Gastroesophageal sphincter (tissue), 4 donors: ENCODE measurements at regions not wholly inside any gene's neighbourhood (a gene's known extent, or its start where the extent isn't known, plus 50 kb on each side); places are given as distances from the start of the nearest gene placed in this dataset.

Experiments
- ATAC-seq: fragments of 150-250 bp; one replicate; pipeline ENCODE4 v1.9.1; 2016; ENCODE audit warnings: mild to moderate bottlenecking, moderate library complexity
- H3K27ac ChIP-seq, 4 donors: fragments of 200-600 bp; sonication (generic) in 3 of 4; 1 replicate in 3 of 4; 2 replicates in 1 of 4; pipeline ENCODE4 v1.5.1; 2016 to 2019
- H3K27me3 ChIP-seq: fragments of 200-600 bp; sonication (generic); one replicate; pipeline ENCODE4 v1.5.1; 2019
- H3K36me3 ChIP-seq, 2 donors: fragments of 200-600 bp; sonication (generic); one replicate each; pipeline ENCODE4 v1.5.1; 2019; ENCODE audit warnings: control low read depth in 1 of 2
- H3K4me1 ChIP-seq, 3 donors: fragments of 200-600 bp; sonication (generic); 1 replicate in 2 of 3; 2 replicates in 1 of 3; pipeline ENCODE4 v1.5.1; 2016 to 2019; ENCODE audit warnings: control low read depth in 2 of 3
- H3K4me3 ChIP-seq, 2 donors: fragments of 200-600 bp; sonication (generic); one replicate each; pipeline ENCODE4 v1.5.1; 2019; ENCODE audit warnings: mild to moderate bottlenecking in 1 of 2, moderate library complexity in 1 of 2
- H3K9me3 ChIP-seq, 3 donors: fragments of 200-600 bp; sonication (generic); one replicate each; pipeline ENCODE4 v1.5.1; 2017 to 2019; ENCODE audit warnings: control low read depth in 2 of 3
- EP300 ChIP-seq: sonication (generic); formaldehyde crosslinking; IDR thresholded peaks from one replicate; pipeline ENCODE4 v1.6.1; 2017; ENCODE audit warnings: antibody characterized with exemption, mild to moderate bottlenecking
- POLR2A ChIP-seq, 2 donors: fragments of 450-650 bp; IDR thresholded peaks; one replicate each; pipeline ENCODE4 v1.6.1; 2017; ENCODE audit warnings: antibody characterized with exemption in 2 of 2, mild to moderate bottlenecking in 2 of 2, moderate library complexity in 1 of 2
- POLR2AphosphoS5 ChIP-seq: sonication (generic); formaldehyde crosslinking; IDR thresholded peaks from one replicate; pipeline ENCODE4 v1.6.1; 2017; ENCODE audit warnings: antibody characterized with exemption
- WGBS, 2 donors: methylation state at CpG; one replicate each; pipeline ENCODE4 v1.1.5; 2018; ENCODE audit warnings: low coverage in 1 of 2; 5-methylcytosine and 5-hydroxymethylcytosine counted together
- TF ChIP-seq, protein P1 (sequence below), 4 experiments: fragments of 200-600 bp in 2 of 4; fragments of 450-650 bp in 2 of 4; sonication (generic) in 1 of 4; IDR thresholded peaks; one replicate each; pipeline ENCODE4 v1.5.1; 2017 to 2019; ENCODE audit warnings: antibody characterized with exemption in 4 of 4, mild to moderate bottlenecking in 2 of 4, moderate library complexity in 2 of 4

GRCh38 chr12:127857661-127858060 lies 409.3 kb upstream of the TMEM132C start:
- 73 to 83% methylated on average over 3 to 5 of the region's 5 CpGs for WGBS, 2 donors
- Histone ChIP-seq H3K27ac (no peak overlapping the region), H3K36me3 (no peaks in the 10 kb centered on the region), H3K4me1 (no peaks in the 10 kb centered on the region), H3K9me3 (no peaks in the 10 kb centered on the region), H3K27me3 (no peaks in the 10 kb centered on the region), H3K4me3 (no peak overlapping the region)
- TF ChIP-seq POLR2A (IDR thresholded peaks at IDR 0.05) (no peak), POLR2AphosphoS5 (no peak), EP300 (no peak)
- TF ChIP-seq, protein P1, sequence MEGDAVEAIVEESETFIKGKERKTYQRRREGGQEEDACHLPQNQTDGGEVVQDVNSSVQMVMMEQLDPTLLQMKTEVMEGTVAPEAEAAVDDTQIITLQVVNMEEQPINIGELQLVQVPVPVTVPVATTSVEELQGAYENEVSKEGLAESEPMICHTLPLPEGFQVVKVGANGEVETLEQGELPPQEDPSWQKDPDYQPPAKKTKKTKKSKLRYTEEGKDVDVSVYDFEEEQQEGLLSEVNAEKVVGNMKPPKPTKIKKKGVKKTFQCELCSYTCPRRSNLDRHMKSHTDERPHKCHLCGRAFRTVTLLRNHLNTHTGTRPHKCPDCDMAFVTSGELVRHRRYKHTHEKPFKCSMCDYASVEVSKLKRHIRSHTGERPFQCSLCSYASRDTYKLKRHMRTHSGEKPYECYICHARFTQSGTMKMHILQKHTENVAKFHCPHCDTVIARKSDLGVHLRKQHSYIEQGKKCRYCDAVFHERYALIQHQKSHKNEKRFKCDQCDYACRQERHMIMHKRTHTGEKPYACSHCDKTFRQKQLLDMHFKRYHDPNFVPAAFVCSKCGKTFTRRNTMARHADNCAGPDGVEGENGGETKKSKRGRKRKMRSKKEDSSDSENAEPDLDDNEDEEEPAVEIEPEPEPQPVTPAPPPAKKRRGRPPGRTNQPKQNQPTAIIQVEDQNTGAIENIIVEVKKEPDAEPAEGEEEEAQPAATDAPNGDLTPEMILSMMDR (IDR thresholded peaks at IDR 0.05), result no peak
- ATAC-seq, result no peak

- WGBS, 2 donors, result 72 to 94% methylated on average over 5 to 6 of the region's 6 CpGs
- H3K27ac ChIP-seq, result no peak overlapping the region
- no peaks in the 10 kb centered on the region for H3K27me3 ChIP-seq
- TF ChIP-seq POLR2AphosphoS5, result no peak
- H3K9me3 ChIP-seq, result peaks cover 0 to 11% (median 0%) of the 10 kb centered on the region in 3 donors
- no peaks in the 10 kb centered on the region for H3K4me1 ChIP-seq
- no peaks in the 10 kb centered on the region for H3K36me3 ChIP-seq
- no peak for ATAC-seq
- no peak overlapping the region for H3K4me3 ChIP-seq
These were observed 406.4 kb upstream of the TMEM132C start for GRCh38 chr12:127860536-127860935.

GRCh38 chr12:127861406-127861805 lies 405.6 kb upstream of the TMEM132C start:
- Histone ChIP-seq H3K27ac (no peak overlapping the region), H3K4me1 (no peaks in the 10 kb centered on the region), H3K36me3 (no peaks in the 10 kb centered on the region), H3K9me3 (peaks cover 0 to 18% (median 0%) of the 10 kb centered on the region in 3 donors), H3K27me3 (no peaks in the 10 kb centered on the region), H3K4me3 (no peak overlapping the region)
- WGBS, 2 donors, result 51 to 70% methylated on average over 3 of the region's 3 CpGs
- ATAC-seq, result no peak
- TF ChIP-seq, protein P1 (IDR thresholded peaks at IDR 0.05), result no peak
- TF ChIP-seq EP300 (no peak), POLR2A (IDR thresholded peaks at IDR 0.05) (no peak), POLR2AphosphoS5 (no peak)

- no peaks in the 10 kb centered on the region for H3K36me3 ChIP-seq
- no peaks in the 10 kb centered on the region for H3K27me3 ChIP-seq
- no peaks in the 10 kb centered on the region for H3K4me1 ChIP-seq
- H3K27ac ChIP-seq, result no peak overlapping the region
- no peaks in the 10 kb centered on the region for H3K9me3 ChIP-seq
- H3K4me3 ChIP-seq, result no peak overlapping the region
- TF ChIP-seq POLR2AphosphoS5 (no peak), EP300 (no peak), POLR2A (IDR thresholded peaks at IDR 0.05) (no peak)
- TF ChIP-seq, protein P1 (IDR thresholded peaks at IDR 0.05), result no peak
- 85 to 92% methylated on average over 2 of the region's 2 CpGs for WGBS, 2 donors
- ATAC-seq, result no peak
These were observed 393.7 kb upstream of the TMEM132C start for GRCh38 chr12:127873306-127873705.

DNA sequence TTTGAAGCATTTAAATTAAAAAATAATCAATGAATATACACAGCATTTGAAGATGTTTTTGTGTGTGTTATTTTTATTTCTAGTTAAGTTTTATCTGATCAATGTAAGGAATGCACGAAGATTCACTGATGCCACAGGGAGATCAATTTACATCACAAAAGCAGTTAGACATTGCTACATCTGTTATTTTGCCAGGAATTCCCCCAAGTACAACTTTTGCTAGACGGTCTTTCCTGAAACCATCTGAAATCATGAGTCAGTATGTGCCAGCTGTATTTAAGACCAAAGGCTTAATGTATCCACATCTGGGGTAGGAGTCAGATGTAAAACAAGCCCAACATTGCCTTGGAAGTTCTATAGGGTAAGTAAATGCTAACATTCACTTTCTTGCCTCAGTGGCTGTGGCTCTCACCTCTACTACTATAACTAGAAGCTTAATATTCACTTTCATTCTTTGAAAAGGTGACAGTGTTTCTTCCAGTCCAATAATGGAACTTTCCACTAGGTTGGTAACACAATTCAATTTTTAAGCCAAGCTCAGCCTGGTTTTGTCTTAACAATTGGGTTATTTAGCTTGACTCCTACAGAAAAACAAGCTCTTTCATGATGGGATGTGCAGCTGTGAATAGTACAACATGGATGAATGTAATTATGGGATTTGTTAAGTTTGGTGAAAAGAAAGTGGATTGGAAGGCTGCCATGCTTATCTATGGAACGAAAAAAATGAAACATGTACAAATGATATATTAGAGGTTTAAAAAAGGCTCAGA lies 385.4 kb upstream of the TMEM132C start:
- TF ChIP-seq, protein P1 (IDR thresholded peaks at IDR 0.05), result no peak
- no peak for TF ChIP-seq POLR2AphosphoS5
- TF ChIP-seq EP300, result no peak
- TF ChIP-seq POLR2A (IDR thresholded peaks at IDR 0.05), result no peak
- H3K27me3 ChIP-seq, result no peaks in the 10 kb centered on the region
- no peak overlapping the region for H3K27ac ChIP-seq
- no peak overlapping the region for H3K4me3 ChIP-seq
- ATAC-seq, result no peak
- WGBS, 2 donors, result 55 to 57% methylated on average over 3 of the region's 3 CpGs
- H3K36me3 ChIP-seq, result no peaks in the 10 kb centered on the region
- H3K9me3 ChIP-seq, result no peaks in the 10 kb centered on the region
- H3K4me1 ChIP-seq, result no peaks in the 10 kb centered on the region
